Thymus (tissue), 11 donors: ENCODE measurements at regions not wholly inside any gene's neighbourhood (a gene's known extent, or its start where the extent isn't known, plus 50 kb on each side); places are given as distances from the start of the nearest gene placed in this dataset.

Experiments used
- DNase-seq, 9 donors: peaks; one replicate each; pipeline ENCODE4 v3.0.0-alpha.2; 2013; ENCODE audit warnings: low spot score in 9 of 9, low read depth in 6 of 9, missing footprints in 1 of 9
- H3K27ac ChIP-seq, 2 donors: one replicate each; pipeline ENCODE4 v1.5.1; 2013; ENCODE audit warnings: control low read depth in 1 of 2, low read depth in 1 of 2, low read length in 1 of 2, mild to moderate bottlenecking in 1 of 2, moderate library complexity in 1 of 2
- H3K27me3 ChIP-seq, 2 donors: one replicate each; pipeline ENCODE4 v1.5.1; 2013; ENCODE audit warnings: low read length in 1 of 2; ENCODE audit not compliant: control insufficient read depth in 2 of 2, insufficient read depth in 1 of 2
- H3K36me3 ChIP-seq, 2 donors: one replicate each; pipeline ENCODE4 v1.5.1; 2013; ENCODE audit warnings: low read length in 1 of 2, mild to moderate bottlenecking in 1 of 2, moderate library complexity in 1 of 2; ENCODE audit not compliant: control insufficient read depth in 2 of 2, insufficient read depth in 2 of 2
- H3K4me1 ChIP-seq, 2 donors: one replicate each; pipeline ENCODE4 v1.5.1; 2013; ENCODE audit warnings: low read length in 2 of 2; ENCODE audit not compliant: control insufficient read depth in 2 of 2, insufficient read depth in 2 of 2
- H3K4me3 ChIP-seq, 2 donors: one replicate each; pipeline ENCODE4 v1.5.1; 2013; ENCODE audit warnings: low read length in 2 of 2, control low read depth in 1 of 2, mild to moderate bottlenecking in 1 of 2
- H3K9me3 ChIP-seq, 2 donors: one replicate each; pipeline ENCODE4 v1.5.1; 2013; ENCODE audit warnings: low read length in 1 of 2, mild to moderate bottlenecking in 1 of 2; ENCODE audit not compliant: control insufficient read depth in 2 of 2, insufficient read depth in 1 of 2
- WGBS: extraction: QIAGEN DNeasy Blood & Tissue Kit; methylation state at CpG from one replicate; pipeline ENCODE4 v1.1.7; 2013; 5-methylcytosine and 5-hydroxymethylcytosine counted together
- donor health status: healthy.

DNA sequence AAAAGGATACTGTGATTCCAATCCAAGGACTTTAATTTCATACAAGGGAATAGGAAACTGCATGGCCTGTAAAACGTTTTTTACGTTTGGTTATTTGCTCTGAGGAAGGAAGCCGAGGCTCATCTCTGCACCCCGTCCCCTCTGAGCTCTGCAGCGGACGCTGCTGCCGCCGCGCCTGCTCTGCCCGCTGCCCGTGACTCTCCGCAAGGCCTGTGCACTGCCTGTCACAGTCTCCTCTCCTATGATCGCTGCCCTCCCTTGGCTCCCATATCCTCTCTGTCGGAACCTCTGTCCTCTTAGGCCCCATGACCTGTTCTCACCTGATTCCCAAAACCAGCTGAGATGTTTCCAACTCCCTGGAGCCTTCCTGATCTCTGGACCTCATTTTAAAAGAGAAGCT lies 320.3 kb upstream of the ZNF32 start:
- no peaks in the 10 kb centered on the region for H3K36me3 ChIP-seq
- H3K27me3 ChIP-seq: peaks cover 0 to 17% of the 10 kb centered on the region in 2 donors
- DNase-seq: no peak
- no peak overlapping the region for H3K27ac ChIP-seq
- no peak overlapping the region for H3K4me3 ChIP-seq
- no peaks in the 10 kb centered on the region for H3K9me3 ChIP-seq
- peaks cover 0 to 5% of the 10 kb centered on the region in 2 donors for H3K4me1 ChIP-seq
- WGBS: 90% methylated on average over 14 of the region's 14 CpGs

DNA sequence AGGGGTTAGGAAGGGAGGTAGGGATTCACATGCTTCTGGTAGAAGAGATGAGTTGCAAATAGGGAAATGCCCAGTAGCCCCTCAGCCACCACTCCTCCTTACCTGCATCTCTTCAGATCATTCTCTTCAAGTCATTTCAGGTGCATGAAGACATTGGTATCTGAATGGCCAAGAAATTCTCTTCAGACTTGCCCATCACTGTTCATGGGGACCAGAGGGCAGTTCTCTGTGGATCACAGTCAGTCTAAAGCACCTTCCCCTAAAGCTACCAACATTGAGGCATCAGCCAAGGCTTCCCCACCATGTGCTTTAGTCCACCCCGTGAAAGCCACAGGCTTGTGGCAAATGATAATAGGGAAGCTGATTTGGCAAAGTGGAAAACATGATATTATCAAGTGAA lies 319.4 kb upstream of the ZNF32 start:
- Histone ChIP-seq H3K4me3 (no peak overlapping the region), H3K36me3 (no peaks in the 10 kb centered on the region), H3K9me3 (no peaks in the 10 kb centered on the region), H3K27me3 (peaks cover 0 to 23% of the 10 kb centered on the region in 2 donors), H3K4me1 (peaks cover 0 to 5% of the 10 kb centered on the region in 2 donors), H3K27ac (no peak overlapping the region)
- DNase-seq: no peak
- 47% methylated on average over 1 of the region's 1 CpG for WGBS

DNA sequence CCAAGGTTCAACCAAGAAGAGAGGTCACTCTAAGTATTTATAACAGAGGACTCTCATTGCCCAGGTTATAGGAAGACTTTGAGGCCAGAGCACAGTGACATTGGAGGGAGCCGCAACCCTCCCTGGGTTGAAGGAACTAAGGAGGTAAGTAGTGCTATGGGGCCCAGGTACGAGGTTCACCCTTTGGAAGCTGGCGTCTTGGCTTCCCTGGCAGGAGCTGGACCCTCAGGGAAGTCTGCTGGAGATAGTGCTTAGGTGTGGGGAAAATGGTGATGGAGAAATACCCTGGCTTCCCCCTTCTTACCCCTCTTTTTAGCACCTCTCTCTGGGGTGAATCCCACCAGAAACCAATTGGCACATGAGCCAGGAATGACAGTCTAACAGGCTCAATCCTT lies 317.9 kb upstream of the ZNF32 start:
- peaks cover 0 to 5% of the 10 kb centered on the region in 2 donors for H3K4me1 ChIP-seq
- no peak overlapping the region for H3K27ac ChIP-seq
- peaks cover 0 to 23% of the 10 kb centered on the region in 2 donors for H3K27me3 ChIP-seq
- no peak for DNase-seq
- no peaks in the 10 kb centered on the region for H3K9me3 ChIP-seq
- no peak overlapping the region for H3K4me3 ChIP-seq
- H3K36me3 ChIP-seq: no peaks in the 10 kb centered on the region
- WGBS: over 99% methylated on average over 3 of the region's 3 CpGs

DNA sequence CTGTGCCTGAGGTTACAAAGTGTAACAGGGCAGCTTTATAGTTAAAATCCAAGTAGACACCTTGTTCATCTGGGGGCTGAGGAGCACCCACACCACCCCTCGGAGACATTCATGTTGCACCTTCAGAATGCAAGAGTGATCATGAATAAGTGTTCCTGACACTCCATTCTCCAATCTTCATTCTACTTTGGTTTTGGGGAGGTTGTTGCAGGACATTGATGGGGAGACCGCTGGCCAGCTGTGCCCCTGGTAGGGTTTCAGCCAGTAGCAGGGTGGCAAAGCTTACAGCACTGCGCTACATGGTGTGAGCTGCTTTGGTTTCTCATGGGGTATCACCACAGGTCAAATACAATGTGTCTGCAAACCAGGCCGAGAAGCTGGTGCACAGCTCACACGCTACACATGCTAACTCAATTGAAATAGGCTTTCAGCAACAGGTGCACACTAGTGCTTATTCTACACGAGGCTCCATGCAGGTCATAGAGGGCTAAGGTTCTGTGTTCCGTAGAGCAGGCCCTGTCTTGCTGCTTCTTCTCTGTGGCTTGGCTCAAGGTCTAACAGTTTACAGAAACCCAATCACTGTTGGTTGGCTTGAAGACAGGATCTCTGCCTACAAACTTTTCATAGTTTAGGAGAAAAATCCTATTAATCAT lies 317.4 kb upstream of the ZNF32 start:
- H3K4me3 ChIP-seq: no peak overlapping the region
- H3K27ac ChIP-seq: no peak overlapping the region
- no peaks in the 10 kb centered on the region for H3K36me3 ChIP-seq
- peaks cover 0 to 23% of the 10 kb centered on the region in 2 donors for H3K27me3 ChIP-seq
- WGBS: 92% methylated on average over 7 of the region's 7 CpGs
- H3K9me3 ChIP-seq: no peaks in the 10 kb centered on the region
- DNase-seq: no peak
- H3K4me1 ChIP-seq: peaks cover 0 to 5% of the 10 kb centered on the region in 2 donors

DNA sequence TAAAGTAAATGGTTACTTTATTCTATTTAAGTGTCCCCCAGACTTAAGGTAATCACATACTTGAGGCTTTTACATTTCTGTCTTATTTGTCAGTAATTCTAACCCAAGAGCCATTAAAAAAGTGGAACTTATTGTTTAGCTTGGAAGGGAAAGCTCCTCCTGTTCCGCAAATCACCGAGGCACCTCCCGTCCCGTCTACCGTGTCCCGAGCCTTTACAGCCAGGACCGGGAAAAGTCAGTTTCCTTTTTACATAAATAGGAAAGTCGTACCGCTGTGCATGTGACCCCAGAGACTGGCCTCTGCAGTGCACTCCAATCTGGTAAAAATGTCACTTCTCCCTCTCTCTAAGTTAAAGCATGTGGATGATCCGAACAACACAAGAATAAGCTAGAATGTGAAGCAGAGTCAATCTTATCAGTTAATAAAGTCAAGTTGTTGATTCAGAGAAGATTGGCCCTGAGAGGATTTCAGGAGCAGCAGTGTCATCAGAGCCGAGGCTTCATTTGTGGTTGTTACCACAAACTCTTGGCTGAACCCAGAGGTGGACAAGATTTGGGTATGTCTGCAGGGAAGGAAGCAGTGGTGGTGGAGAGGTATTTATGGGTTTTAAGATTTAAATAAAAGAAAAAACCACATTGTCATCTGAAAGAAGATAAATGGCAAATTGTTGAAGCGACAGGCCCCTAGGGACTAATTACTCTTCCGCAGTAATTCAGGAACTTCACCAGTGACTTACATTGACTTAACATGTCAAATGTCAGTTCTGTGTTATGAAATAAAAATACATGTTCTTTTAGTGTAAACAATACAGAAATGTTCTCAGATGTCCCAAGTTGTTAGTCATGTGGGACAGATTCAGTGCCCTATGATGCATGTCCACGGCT lies 316.6 kb upstream of the ZNF32 start:
- no peak for DNase-seq
- WGBS: 4% methylated on average over 14 of the region's 14 CpGs

DNA sequence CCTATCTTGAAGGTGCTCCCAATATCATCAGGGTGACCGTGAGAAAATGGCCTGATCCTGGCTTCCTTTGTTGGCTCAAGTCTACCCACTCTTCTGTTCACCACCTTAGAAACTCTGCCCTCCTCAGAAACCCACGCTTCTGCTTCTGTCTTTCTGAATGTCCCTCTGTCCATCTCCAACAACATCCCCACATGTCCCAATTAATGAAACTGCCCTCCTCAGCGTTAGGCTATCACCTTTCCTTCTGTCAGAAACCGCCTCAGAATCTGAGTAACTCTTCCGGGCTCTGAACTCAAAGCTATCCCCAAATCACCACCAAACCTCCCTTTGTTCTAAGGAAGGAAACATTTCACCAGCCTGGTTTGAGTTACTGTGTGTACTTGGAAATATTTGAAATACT lies 315.8 kb upstream of the ZNF32 start:
- Histone ChIP-seq H3K36me3 (no peaks in the 10 kb centered on the region), H3K9me3 (no peaks in the 10 kb centered on the region), H3K27me3 (peaks cover 0 to 23% of the 10 kb centered on the region in 2 donors), H3K4me3 (no peak overlapping the region), H3K27ac (no peak overlapping the region), H3K4me1 (peaks cover 0 to 5% of the 10 kb centered on the region in 2 donors)
- WGBS: 88% methylated on average over 5 of the region's 5 CpGs
- DNase-seq: no peak

More for the DNA sequence above, 316.6 kb upstream of the ZNF32 start:
- H3K36me3 ChIP-seq: no peaks in the 10 kb centered on the region
- peaks cover 0 to 5% of the 10 kb centered on the region in 2 donors for H3K4me1 ChIP-seq
- H3K27me3 ChIP-seq: peaks cover 0 to 23% of the 10 kb centered on the region in 2 donors
- no peaks in the 10 kb centered on the region for H3K9me3 ChIP-seq
- no peak overlapping the region for H3K4me3 ChIP-seq
- H3K27ac ChIP-seq: no peak overlapping the region

DNA sequence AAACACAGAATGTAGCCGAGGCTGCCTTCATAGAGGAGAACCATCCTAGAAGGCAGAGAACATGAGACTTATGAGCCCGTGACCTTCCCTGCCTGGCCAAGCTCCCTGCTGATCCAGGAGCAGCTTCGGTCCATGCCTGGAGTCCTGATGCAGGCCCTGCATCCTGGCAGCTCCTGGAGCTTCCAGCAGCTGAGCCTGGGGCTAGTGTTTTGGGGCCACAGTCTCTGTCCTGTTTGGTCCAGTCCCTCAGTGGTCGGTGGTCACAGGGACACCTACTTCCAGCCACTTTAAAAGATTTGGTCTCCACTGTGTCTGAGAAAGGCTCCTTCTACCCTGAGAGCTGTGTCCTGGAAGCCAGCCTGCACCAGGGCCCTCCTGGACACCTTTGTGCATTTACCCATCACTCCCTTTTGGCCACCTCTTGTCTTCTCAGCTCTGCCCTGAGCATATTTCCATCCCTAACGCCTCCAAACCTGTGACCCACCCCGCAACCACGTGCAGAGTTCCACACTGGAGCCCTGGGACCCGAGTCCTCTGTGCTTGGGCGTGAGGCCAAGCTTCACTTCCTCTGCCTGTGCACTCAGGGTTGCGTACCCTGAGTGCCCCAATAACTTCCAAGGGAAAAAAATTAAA lies 315.2 kb upstream of the ZNF32 start:
- DNase-seq: no peak
- Histone ChIP-seq H3K36me3 (no peaks in the 10 kb centered on the region), H3K27me3 (peaks cover 0 to 23% of the 10 kb centered on the region in 2 donors), H3K27ac (no peak overlapping the region), H3K4me3 (no peak overlapping the region), H3K9me3 (no peaks in the 10 kb centered on the region), H3K4me1 (peaks cover 0 to 5% of the 10 kb centered on the region in 2 donors)
- 58% methylated on average over 10 of the region's 10 CpGs for WGBS

DNA sequence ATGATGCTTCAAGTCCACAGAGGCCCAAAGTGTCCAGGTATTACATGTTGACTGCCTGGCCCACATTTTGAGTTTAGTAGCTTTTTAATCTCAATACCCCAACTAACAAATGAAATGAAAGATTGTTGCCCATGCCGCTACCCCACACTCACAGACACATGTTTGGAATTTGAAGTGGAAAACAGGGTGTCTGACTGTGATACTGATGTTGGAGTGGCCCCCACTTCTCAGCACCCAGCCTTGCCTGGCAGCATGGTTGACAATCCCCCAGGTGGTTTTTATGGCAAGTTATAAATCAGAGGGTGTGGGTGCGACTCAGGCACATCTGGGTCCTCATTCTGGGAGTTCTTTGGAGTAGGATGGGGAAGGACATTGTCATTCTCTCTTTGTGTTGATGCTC lies 314.7 kb upstream of the ZNF32 start:
- Histone ChIP-seq H3K27me3 (peaks cover 0 to 23% of the 10 kb centered on the region in 2 donors), H3K9me3 (no peaks in the 10 kb centered on the region), H3K36me3 (no peaks in the 10 kb centered on the region), H3K4me1 (peaks cover 0 to 5% of the 10 kb centered on the region in 2 donors), H3K27ac (no peak overlapping the region), H3K4me3 (no peak overlapping the region)
- 98% methylated on average over 2 of the region's 2 CpGs for WGBS
- DNase-seq: no peak
